Activated naive CD4-positive, alpha-beta T cell treated with anti-CD3 and anti-CD28 coated beads, Interleukin-2, amount 10 ng/mL, durations not matched to agents 7 days and 5 days (primary cell): ENCODE measurements at regions not wholly inside any gene's neighbourhood (a gene's known extent, or its start where the extent isn't known, plus 50 kb on each side); places are given as distances from the start of the nearest gene placed in this dataset.

ENCODE experiments used
- CTCF ChIA-PET: fragments of 350-600 bp; sonication (Branson Sonifier 250); formaldehyde crosslinking; loops from one replicate; lab custom pipeline; 2021; ENCODE audit warnings: antibody characterized with exemption; lab: Charles Lee
- DNase-seq: peaks from one replicate; pipeline ENCODE4 v3.0.0-alpha.2; 2020
- H3K27ac Mint-ChIP-seq: one replicate; pipeline ENCODE4 v1.8.0; 2021; ENCODE audit warnings: mild to moderate bottlenecking, moderate library complexity, mixed read lengths
- H3K27me3 Mint-ChIP-seq: one replicate; pipeline ENCODE4 v1.8.0; 2021; ENCODE audit warnings: mild to moderate bottlenecking, mixed read lengths
- H3K36me3 Mint-ChIP-seq: one replicate; pipeline ENCODE4 v1.8.0; 2021; ENCODE audit warnings: mixed read lengths
- H3K4me1 Mint-ChIP-seq: one replicate; pipeline ENCODE4 v1.8.0; 2021; ENCODE audit warnings: mixed read lengths
- H3K4me3 Mint-ChIP-seq: one replicate; pipeline ENCODE4 v1.8.0; 2021; ENCODE audit warnings: mild to moderate bottlenecking, moderate library complexity, mixed read lengths
- H3K9me3 Mint-ChIP-seq: one replicate; pipeline ENCODE4 v1.8.0; 2021; ENCODE audit warnings: mixed read lengths

DNA sequence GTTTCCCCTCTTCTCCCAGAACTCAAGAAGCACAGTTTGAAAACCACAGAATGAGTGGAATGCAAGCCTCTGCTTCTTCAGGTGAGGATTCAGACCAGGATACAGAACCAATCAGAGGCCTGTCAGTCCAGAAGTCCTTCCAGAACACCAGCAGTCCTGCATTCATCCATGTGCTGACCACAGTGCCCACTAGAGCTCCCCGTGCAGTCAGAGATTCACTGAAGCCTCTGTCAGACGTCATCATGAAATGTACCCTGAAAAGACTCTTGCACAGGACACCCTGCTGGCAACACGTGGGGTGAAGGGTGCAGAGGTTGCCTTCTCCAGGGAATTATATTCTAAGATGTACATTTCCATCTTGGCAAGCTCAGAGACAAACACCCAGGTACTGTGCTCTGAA, 75.9 kb upstream of the LSM6 start:
- H3K4me1 Mint-ChIP-seq: no peaks in the 10 kb centered on the region

GRCh38 chr4:146098978-146099377, 76.5 kb upstream of the LSM6 start:
- no peak overlapping the region for H3K4me3 Mint-ChIP-seq
- no peaks in the 10 kb centered on the region for H3K9me3 Mint-ChIP-seq
- no peaks in the 10 kb centered on the region for H3K36me3 Mint-ChIP-seq
- no peak overlapping the region for H3K27ac Mint-ChIP-seq
- peaks cover 15% of the 10 kb centered on the region for H3K27me3 Mint-ChIP-seq
- H3K4me1 Mint-ChIP-seq: no peaks in the 10 kb centered on the region
- no peak for DNase-seq
- CTCF ChIA-PET: no interaction called here

More for the DNA sequence above, 75.9 kb upstream of the LSM6 start:
- CTCF ChIA-PET: interaction anchor here (0.9 kb wide), 1 partner anchor 16 kb away, joined by 3 read pairs; no protein-coding TSS in a partner anchor
- no peak overlapping the region for H3K4me3 Mint-ChIP-seq
- H3K27ac Mint-ChIP-seq: no peak overlapping the region
- H3K27me3 Mint-ChIP-seq: peaks cover 15% of the 10 kb centered on the region
- DNase-seq: no peak
- H3K36me3 Mint-ChIP-seq: no peaks in the 10 kb centered on the region
- H3K9me3 Mint-ChIP-seq: no peaks in the 10 kb centered on the region

DNA sequence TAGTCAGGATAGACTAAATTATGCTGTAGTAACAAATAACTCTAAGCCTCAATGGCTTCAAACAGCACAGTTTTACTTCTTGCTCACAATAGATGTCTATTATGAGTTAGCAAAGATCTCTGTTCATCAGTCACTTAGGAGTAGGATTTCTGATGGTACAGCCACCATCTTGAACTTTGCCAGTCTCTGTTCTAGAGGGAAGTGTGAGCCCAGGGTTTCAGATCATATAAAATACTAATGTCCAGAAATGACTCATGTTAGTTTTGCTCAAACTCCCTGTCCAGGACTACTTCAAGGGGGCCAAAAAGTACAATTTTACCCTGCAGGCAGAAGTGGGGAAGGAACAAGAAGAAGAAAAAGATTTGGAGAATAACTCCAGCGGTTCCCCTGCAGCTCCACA, 77.1 kb upstream of the LSM6 start:
- Mint-ChIP-seq H3K4me3 (no peak overlapping the region), H3K9me3 (no peaks in the 10 kb centered on the region), H3K4me1 (no peaks in the 10 kb centered on the region), H3K36me3 (no peaks in the 10 kb centered on the region), H3K27me3 (peaks cover 18% of the 10 kb centered on the region), H3K27ac (no peak overlapping the region)
- CTCF ChIA-PET: no interaction called here
- DNase-seq: no peak

DNA sequence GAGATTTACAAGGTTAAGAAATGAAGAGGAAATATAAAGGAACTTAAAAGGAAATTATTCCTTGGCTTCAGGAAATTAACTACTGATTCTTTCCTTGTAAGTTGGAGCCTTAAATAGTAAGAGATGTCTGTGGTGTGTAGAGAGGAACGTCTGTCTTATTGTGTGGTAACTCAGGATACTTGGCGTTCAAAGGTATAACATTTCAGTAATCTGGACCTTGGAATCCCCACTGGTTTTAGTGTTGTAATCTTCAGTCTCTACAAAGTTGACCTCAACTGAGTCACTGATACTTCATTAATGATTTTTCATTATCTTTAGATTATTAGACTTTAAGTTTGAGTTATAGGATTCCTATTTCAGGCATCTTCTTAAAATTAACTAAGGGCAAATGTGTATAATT, 79.1 kb upstream of the LSM6 start:
- peaks cover 18% of the 10 kb centered on the region for H3K27me3 Mint-ChIP-seq
- DNase-seq: no peak
- H3K4me3 Mint-ChIP-seq: no peak overlapping the region
- H3K27ac Mint-ChIP-seq: no peak overlapping the region
- CTCF ChIA-PET: interaction anchor here (1.5 to 2.0 kb wide), 2 partner anchors 13 to 63 kb away, joined by 3 to 15 read pairs; no protein-coding TSS in a partner anchor
- H3K9me3 Mint-ChIP-seq: no peaks in the 10 kb centered on the region
- H3K4me1 Mint-ChIP-seq: no peaks in the 10 kb centered on the region
- no peaks in the 10 kb centered on the region for H3K36me3 Mint-ChIP-seq

DNA sequence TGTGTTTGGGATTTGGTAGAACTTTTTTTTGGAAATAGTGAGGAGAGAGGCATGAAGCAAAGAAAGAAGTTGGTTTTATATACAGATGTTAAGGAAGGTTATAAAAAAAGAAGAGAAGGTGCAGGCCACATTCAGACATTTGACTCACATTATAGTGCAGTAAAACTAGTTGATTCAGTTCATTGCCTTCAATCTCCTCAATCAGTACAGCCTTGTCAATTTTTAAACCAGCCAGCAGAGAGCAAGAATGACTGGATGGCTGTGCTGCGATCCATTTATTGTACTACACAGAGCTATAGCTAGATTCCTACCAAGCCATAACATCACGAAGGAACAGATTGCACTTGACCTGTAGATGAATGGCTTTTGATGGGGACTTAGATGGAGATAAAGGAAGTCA, 79.7 kb upstream of the LSM6 start:
- H3K36me3 Mint-ChIP-seq: no peaks in the 10 kb centered on the region
- CTCF ChIA-PET: interaction anchor here (1.0 to 2.0 kb wide), 8 partner anchors 11 to 1001 kb away, joined by 3 to 15 read pairs (median 4); no protein-coding TSS in a partner anchor
- DNase-seq: no peak
- no peak overlapping the region for H3K27ac Mint-ChIP-seq
- no peak overlapping the region for H3K4me3 Mint-ChIP-seq
- H3K9me3 Mint-ChIP-seq: no peaks in the 10 kb centered on the region
- H3K27me3 Mint-ChIP-seq: peaks cover 18% of the 10 kb centered on the region
- no peaks in the 10 kb centered on the region for H3K4me1 Mint-ChIP-seq

DNA sequence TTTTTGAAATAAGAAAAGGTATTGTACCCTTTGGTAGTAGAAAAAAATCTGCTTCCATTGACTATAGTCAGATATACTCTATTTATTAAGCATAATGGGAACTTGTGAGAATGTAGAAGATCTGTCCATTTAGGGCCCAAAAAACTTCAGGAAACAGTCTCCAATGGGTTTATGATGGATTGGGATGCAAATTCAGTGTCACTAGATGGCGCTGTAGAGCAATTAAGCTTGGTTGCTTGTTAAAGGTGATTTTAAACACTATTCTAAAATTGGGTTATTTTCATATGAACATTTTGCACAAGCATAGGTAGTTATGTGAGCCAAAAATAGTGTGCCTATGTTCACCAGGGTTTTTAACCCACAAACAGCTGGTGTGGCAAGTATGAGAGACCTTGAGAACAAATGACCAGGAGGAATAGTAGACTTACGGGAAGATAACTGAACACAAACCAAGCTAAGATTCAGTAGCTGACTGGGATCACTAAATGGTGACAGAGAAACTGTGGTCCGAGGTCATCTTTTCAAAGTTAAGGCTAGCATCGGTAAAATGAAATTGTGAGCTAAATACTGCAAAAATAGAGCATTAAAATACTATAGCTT, 80.3 kb upstream of the LSM6 start:
- Mint-ChIP-seq H3K9me3 (no peaks in the 10 kb centered on the region), H3K27me3 (peaks cover 18% of the 10 kb centered on the region), H3K36me3 (no peaks in the 10 kb centered on the region), H3K27ac (no peak overlapping the region), H3K4me1 (no peaks in the 10 kb centered on the region), H3K4me3 (no peak overlapping the region)
- CTCF ChIA-PET: interaction anchor here (0.6 to 2.0 kb wide), 12 partner anchors 9 to 1002 kb away, joined by 3 to 15 read pairs (median 4); no protein-coding TSS in a partner anchor
- DNase-seq: peak; percentile 37

GRCh38 chr4:146088690-146089089, 86.8 kb upstream of the LSM6 start:
- no peak for DNase-seq
- no peaks in the 10 kb centered on the region for H3K36me3 Mint-ChIP-seq
- peaks cover 2% of the 10 kb centered on the region for H3K27me3 Mint-ChIP-seq
- H3K9me3 Mint-ChIP-seq: no peaks in the 10 kb centered on the region
- CTCF ChIA-PET: no interaction called here
- H3K4me1 Mint-ChIP-seq: no peaks in the 10 kb centered on the region
- H3K27ac Mint-ChIP-seq: no peak overlapping the region
- H3K4me3 Mint-ChIP-seq: no peak overlapping the region

DNA sequence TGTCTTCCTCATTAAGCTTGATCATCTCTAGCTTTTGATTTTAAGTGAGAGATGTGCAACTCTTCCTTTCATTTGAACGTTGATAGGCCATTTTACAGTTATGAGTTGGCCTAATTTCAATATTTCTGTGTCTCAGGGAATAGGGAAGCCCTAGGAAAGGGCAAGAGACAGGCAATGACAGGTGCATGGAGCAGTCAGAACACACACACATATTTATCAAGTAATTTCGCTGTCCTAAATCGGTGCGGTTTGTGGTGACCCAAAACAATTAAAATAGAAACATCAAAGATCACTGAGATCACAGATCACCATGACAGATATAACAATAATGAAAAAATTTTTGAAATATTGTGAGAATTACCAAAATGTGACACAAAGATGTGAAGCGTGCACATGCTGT, 87.7 kb upstream of the LSM6 start:
- H3K36me3 Mint-ChIP-seq: no peaks in the 10 kb centered on the region
- no peak overlapping the region for H3K27ac Mint-ChIP-seq
- CTCF ChIA-PET: no interaction called here
- no peak overlapping the region for H3K4me3 Mint-ChIP-seq
- no peaks in the 10 kb centered on the region for H3K4me1 Mint-ChIP-seq
- no peaks in the 10 kb centered on the region for H3K27me3 Mint-ChIP-seq
- no peaks in the 10 kb centered on the region for H3K9me3 Mint-ChIP-seq
- no peak for DNase-seq

DNA sequence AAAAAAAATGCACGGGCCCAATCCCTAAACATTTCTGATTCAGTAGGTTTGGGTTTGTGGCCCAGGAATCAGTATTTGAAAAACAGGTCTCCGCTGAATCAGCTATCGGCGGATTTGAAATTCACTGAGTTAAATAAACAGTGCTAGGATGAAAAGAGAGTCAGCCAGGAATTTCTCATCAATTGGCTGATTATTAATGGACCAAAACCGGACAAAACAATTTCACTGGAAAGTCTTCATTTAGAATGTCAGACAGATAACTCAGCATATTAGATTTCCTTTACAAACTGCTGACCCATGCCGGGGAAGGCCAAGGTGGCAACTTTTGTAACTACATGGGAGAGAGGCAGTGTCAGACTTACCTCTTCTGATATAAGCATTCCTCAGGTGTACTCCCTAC, 99.4 kb upstream of the LSM6 start:
- H3K4me3 Mint-ChIP-seq: no peak overlapping the region
- H3K27ac Mint-ChIP-seq: no peak overlapping the region
- peaks cover 8% of the 10 kb centered on the region for H3K27me3 Mint-ChIP-seq
- no peaks in the 10 kb centered on the region for H3K9me3 Mint-ChIP-seq
- H3K4me1 Mint-ChIP-seq: no peaks in the 10 kb centered on the region
- DNase-seq: no peak
- CTCF ChIA-PET: interaction anchor here (1.1 kb wide), 1 partner anchor 169 kb away, joined by 3 read pairs; no protein-coding TSS in a partner anchor
- H3K36me3 Mint-ChIP-seq: no peaks in the 10 kb centered on the region

DNA sequence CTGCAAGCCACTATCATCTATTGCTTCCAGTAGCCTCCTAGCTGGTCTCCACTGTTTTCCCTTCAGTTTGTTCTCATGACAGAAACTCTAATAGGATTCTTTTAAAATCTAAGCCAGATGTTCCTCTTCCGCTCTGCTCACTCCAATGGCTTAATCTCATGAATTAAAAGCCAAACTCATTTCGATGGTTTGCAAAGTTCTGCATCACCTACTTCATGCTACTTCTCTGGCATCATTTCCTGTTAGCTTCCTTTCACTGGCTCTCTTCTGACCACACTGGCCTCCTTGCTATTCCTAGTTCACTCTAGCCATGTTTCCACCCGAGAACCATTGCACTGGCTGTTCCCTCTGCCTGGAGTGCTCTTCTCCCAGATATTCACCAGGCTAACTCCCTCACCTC, 102.0 kb upstream of the LSM6 start:
- no peak overlapping the region for H3K4me3 Mint-ChIP-seq
- no peak overlapping the region for H3K27ac Mint-ChIP-seq
- no peaks in the 10 kb centered on the region for H3K36me3 Mint-ChIP-seq
- DNase-seq: no peak
- H3K4me1 Mint-ChIP-seq: no peaks in the 10 kb centered on the region
- CTCF ChIA-PET: no interaction called here
- peaks cover 4% of the 10 kb centered on the region for H3K27me3 Mint-ChIP-seq
- H3K9me3 Mint-ChIP-seq: no peaks in the 10 kb centered on the region

GRCh38 chr4:146072376-146072775, 103.1 kb upstream of the LSM6 start:
- Mint-ChIP-seq H3K36me3 (no peaks in the 10 kb centered on the region), H3K9me3 (no peaks in the 10 kb centered on the region), H3K4me1 (no peaks in the 10 kb centered on the region), H3K27ac (no peak overlapping the region), H3K4me3 (no peak overlapping the region), H3K27me3 (peaks cover 6% of the 10 kb centered on the region)
- no peak for DNase-seq
- CTCF ChIA-PET: no interaction called here

DNA sequence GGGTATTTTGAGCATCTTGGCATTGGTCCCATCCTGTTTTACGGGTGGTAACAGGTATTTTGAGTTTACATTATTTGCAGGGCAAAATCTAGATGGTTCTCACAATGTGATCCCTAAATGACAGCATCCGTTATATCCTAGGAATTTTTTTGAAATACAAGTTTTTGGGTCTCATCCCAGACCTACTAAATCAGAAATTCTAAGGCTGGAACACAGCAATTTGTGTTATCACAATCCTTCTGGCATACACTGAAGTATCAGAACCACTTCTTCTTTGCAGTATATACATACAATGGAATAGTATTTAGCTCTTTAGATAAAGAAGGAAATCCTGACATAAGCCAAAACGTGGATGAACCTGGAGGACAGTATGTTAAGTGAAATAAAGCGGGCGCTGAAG, 104.1 kb upstream of the LSM6 start:
- Mint-ChIP-seq H3K36me3 (no peaks in the 10 kb centered on the region), H3K9me3 (no peaks in the 10 kb centered on the region), H3K4me3 (no peak overlapping the region), H3K27ac (no peak overlapping the region), H3K4me1 (no peaks in the 10 kb centered on the region), H3K27me3 (peaks cover 8% of the 10 kb centered on the region)
- no peak for DNase-seq
- CTCF ChIA-PET: no interaction called here

DNA sequence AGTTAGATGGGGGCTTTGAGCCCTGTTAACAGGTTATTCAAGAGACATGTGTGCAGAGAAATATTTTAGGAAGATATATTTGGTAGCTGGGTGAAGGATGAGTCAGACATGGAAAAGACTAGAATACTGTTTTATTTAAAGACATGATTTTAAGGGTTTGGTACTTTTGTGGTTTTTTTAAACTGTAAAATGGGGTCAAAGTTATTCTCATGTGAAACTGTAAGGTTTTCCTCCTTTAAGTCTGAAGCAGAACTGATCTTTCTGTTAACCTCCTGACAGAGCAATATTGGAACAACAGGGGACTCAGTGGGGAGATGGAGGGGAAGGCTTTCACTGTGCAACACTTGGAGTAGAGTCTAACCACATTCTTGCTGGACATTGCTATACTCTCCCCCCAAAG, 112.4 kb upstream of the LSM6 start:
- Mint-ChIP-seq H3K27me3 (peaks cover 23% of the 10 kb centered on the region), H3K4me3 (no peak overlapping the region), H3K36me3 (no peaks in the 10 kb centered on the region), H3K27ac (no peak overlapping the region), H3K9me3 (no peaks in the 10 kb centered on the region), H3K4me1 (no peaks in the 10 kb centered on the region)
- CTCF ChIA-PET: no interaction called here
- DNase-seq: no peak

GRCh38 chr4:146062340-146062739, 113.2 kb upstream of the LSM6 start:
- Mint-ChIP-seq H3K4me1 (no peaks in the 10 kb centered on the region), H3K27ac (no peak overlapping the region), H3K27me3 (peaks cover 16% of the 10 kb centered on the region), H3K9me3 (no peaks in the 10 kb centered on the region), H3K4me3 (no peak overlapping the region), H3K36me3 (no peaks in the 10 kb centered on the region)
- CTCF ChIA-PET: no interaction called here
- DNase-seq: no peak

GRCh38 chr4:146061610-146062334, 113.7 kb upstream of the LSM6 start:
- Mint-ChIP-seq H3K9me3 (no peaks in the 10 kb centered on the region), H3K27ac (no peak overlapping the region), H3K4me1 (no peaks in the 10 kb centered on the region), H3K27me3 (peaks cover 15% of the 10 kb centered on the region), H3K36me3 (no peaks in the 10 kb centered on the region), H3K4me3 (no peak overlapping the region)
- CTCF ChIA-PET: no interaction called here
- no peak for DNase-seq
